CD14-positive monocyte (primary cell): ENCODE measurements at regions not wholly inside any gene's neighbourhood (a gene's known extent, or its start where the extent isn't known, plus 50 kb on each side); places are given as distances from the start of the nearest gene placed in this dataset.

ENCODE experiments used
- DNase-seq, 3 donors: peaks; one replicate each; pipeline ENCODE4 v3.0.0-alpha.2; 2011 to 2022
- H2AFZ ChIP-seq: 2 replicates; pipeline ENCODE4 v1.6.0; 2012; ENCODE audit warnings: mild to moderate bottlenecking, low read depth, low read length, inconsistent platforms; ENCODE audit not compliant: insufficient read depth, poor library complexity, severe bottlenecking
- H3K27ac ChIP-seq, 2 donors: 1 replicate in 1 of 2; 2 replicates in 1 of 2; pipeline ENCODE4 v1.5.1; 2012 to 2013; ENCODE audit warnings: low read length in 2 of 2, control low read depth in 1 of 2, inconsistent platforms in 1 of 2, low read depth in 1 of 2, mild to moderate bottlenecking in 1 of 2
- H3K27me3 ChIP-seq, 2 donors: one replicate each; pipeline versions ENCODE4 v1.6.0 to v1.6.1; 2011 to 2013; ENCODE audit warnings: low read length in 2 of 2; ENCODE audit not compliant: control insufficient read depth in 2 of 2, insufficient read depth in 2 of 2
- H3K36me3 ChIP-seq, 2 donors: replicated peaks in 1 of 2; 1 replicate in 1 of 2; 2 replicates in 1 of 2; pipeline versions ENCODE4 v1.5.1 to v1.6.1; 2012 to 2013; ENCODE audit warnings: low read length in 2 of 2, control low read depth in 1 of 2, inconsistent platforms in 1 of 2, mild to moderate bottlenecking in 1 of 2; ENCODE audit not compliant: insufficient read depth in 2 of 2, control insufficient read depth in 1 of 2
- H3K4me1 ChIP-seq, 2 donors: 1 replicate in 1 of 2; 2 replicates in 1 of 2; pipeline versions ENCODE4 v1.5.1 to v1.6.1; 2012 to 2013; ENCODE audit warnings: low read length in 2 of 2, control low read depth in 1 of 2, inconsistent platforms in 1 of 2, mild to moderate bottlenecking in 1 of 2, moderate library complexity in 1 of 2; ENCODE audit not compliant: insufficient read depth in 2 of 2, control insufficient read depth in 1 of 2
- H3K4me2 ChIP-seq: replicated peaks from 2 replicates; pipeline ENCODE3; 2012; ENCODE audit warnings: low read length, moderate library complexity, mild to moderate bottlenecking; ENCODE audit not compliant: poor library complexity, severe bottlenecking; ENCODE audit errors: extremely low read depth
- H3K4me3 ChIP-seq, 3 experiments: fragments of 200-600 bp in 1 of 3; sonication (generic) in 1 of 3; replicated peaks in 1 of 3; 1 replicate in 2 of 3; 2 replicates in 1 of 3; pipeline ENCODE4 v1.5.1; 2011 to 2013; ENCODE audit warnings: low read length in 3 of 3, mild to moderate bottlenecking in 3 of 3, control low read depth in 2 of 3, low read depth in 2 of 3, inconsistent platforms in 1 of 3, moderate library complexity in 1 of 3
- H3K79me2 ChIP-seq: 2 replicates; pipeline ENCODE4 v1.6.0; 2012; ENCODE audit warnings: mild to moderate bottlenecking, control low read depth, inconsistent platforms, low read length, moderate library complexity; ENCODE audit not compliant: insufficient read depth
- H3K9ac ChIP-seq: 2 replicates; pipeline ENCODE4 v1.6.0; 2017; ENCODE audit warnings: low read length, mild to moderate bottlenecking; ENCODE audit not compliant: insufficient read depth, poor library complexity, severe bottlenecking
- H3K9me3 ChIP-seq, 2 donors: replicated peaks in 1 of 2; 1 replicate in 1 of 2; 2 replicates in 1 of 2; pipeline versions ENCODE4 v1.5.1 to v1.6.1; 2012 to 2013; ENCODE audit warnings: low read length in 2 of 2, control low read depth in 1 of 2; ENCODE audit not compliant: control insufficient read depth in 1 of 2, insufficient read depth in 1 of 2
- H4K20me1 ChIP-seq: 2 replicates; pipeline ENCODE4 v1.6.0; 2012; ENCODE audit warnings: mild to moderate bottlenecking, low read length, control low read depth, moderate library complexity; ENCODE audit not compliant: insufficient read depth
- H3K27ac Mint-ChIP-seq, 7 donors: one replicate each; pipeline ENCODE4 v1.8.0; 2020; ENCODE audit warnings: mild to moderate bottlenecking in 7 of 7, mixed read lengths in 7 of 7, moderate library complexity in 6 of 7, inconsistent platforms in 2 of 7
- H3K27me3 Mint-ChIP-seq, 3 donors: one replicate each; pipeline ENCODE4 v1.8.0; 2021 to 2022; ENCODE audit warnings: low read depth in 3 of 3, mild to moderate bottlenecking in 3 of 3, mixed read lengths in 3 of 3, moderate library complexity in 3 of 3, inconsistent platforms in 1 of 3
- H3K36me3 Mint-ChIP-seq, 2 donors: one replicate each; pipeline ENCODE4 v1.8.0; 2020; ENCODE audit warnings: mixed read lengths in 2 of 2, inconsistent platforms in 1 of 2, mild to moderate bottlenecking in 1 of 2
- H3K4me1 Mint-ChIP-seq: one replicate; pipeline ENCODE4 v1.8.0; 2020; ENCODE audit warnings: mild to moderate bottlenecking, mixed read lengths
- H3K4me3 Mint-ChIP-seq, 2 donors: one replicate each; pipeline ENCODE4 v1.8.0; 2020; ENCODE audit warnings: mild to moderate bottlenecking in 2 of 2, mixed read lengths in 2 of 2, moderate library complexity in 1 of 2
- H3K9me3 Mint-ChIP-seq, 7 donors: one replicate each; pipeline ENCODE4 v1.8.0; 2020 to 2022; ENCODE audit warnings: mixed read lengths in 7 of 7, mild to moderate bottlenecking in 6 of 7, moderate library complexity in 6 of 7, inconsistent platforms in 2 of 7
- WGBS: methylation state at CpG from one replicate; pipeline ENCODE4 v1.1.5; 2013; ENCODE audit warnings: missing lambda C conversion rate; ENCODE audit not compliant: insufficient coverage; 5-methylcytosine and 5-hydroxymethylcytosine counted together
- intact Hi-C, 2 donors: fragments of 100-400 bp; cut with micrococcal nuclease; formaldehyde crosslinking; loops; one replicate each; pipeline versions ENCODE4 v1.15.0 to v1.15.1; 2023
- TF ChIP-seq, protein P1 (sequence below): fragments of 200-600 bp; IDR thresholded peaks from one replicate; pipeline ENCODE4 v1.8.0; 2022; ENCODE audit warnings: antibody characterized with exemption, mild to moderate bottlenecking

- Mint-ChIP-seq H3K4me3 (no peak overlapping the region), H3K27me3 (peaks cover 0 to 4% (median 2%) of the 10 kb centered on the region in 3 donors), H3K36me3 (peaks cover 2 to 8% of the 10 kb centered on the region in 2 donors), H3K4me1 (peaks cover 16% of the 10 kb centered on the region), H3K27ac (no peak overlapping the region), H3K9me3 (no peaks in the 10 kb centered on the region)
- Histone ChIP-seq H3K4me1 (peaks cover 10% of the 10 kb centered on the region in 2 donors), H3K4me3 (no peak overlapping the region), H3K9ac (no peak overlapping the region), H3K79me2 (no peaks in the 10 kb centered on the region), H3K36me3 (no peaks in the 10 kb centered on the region), H3K9me3 (no peaks in the 10 kb centered on the region), H3K27ac (no peak overlapping the region), H4K20me1 (no peaks in the 10 kb centered on the region), H3K27me3 (no peaks in the 10 kb centered on the region), H3K4me2 (no peak overlapping the region), H2AFZ (no peak overlapping the region)
- intact Hi-C loops: no loop called here
- TF ChIP-seq, protein P1, sequence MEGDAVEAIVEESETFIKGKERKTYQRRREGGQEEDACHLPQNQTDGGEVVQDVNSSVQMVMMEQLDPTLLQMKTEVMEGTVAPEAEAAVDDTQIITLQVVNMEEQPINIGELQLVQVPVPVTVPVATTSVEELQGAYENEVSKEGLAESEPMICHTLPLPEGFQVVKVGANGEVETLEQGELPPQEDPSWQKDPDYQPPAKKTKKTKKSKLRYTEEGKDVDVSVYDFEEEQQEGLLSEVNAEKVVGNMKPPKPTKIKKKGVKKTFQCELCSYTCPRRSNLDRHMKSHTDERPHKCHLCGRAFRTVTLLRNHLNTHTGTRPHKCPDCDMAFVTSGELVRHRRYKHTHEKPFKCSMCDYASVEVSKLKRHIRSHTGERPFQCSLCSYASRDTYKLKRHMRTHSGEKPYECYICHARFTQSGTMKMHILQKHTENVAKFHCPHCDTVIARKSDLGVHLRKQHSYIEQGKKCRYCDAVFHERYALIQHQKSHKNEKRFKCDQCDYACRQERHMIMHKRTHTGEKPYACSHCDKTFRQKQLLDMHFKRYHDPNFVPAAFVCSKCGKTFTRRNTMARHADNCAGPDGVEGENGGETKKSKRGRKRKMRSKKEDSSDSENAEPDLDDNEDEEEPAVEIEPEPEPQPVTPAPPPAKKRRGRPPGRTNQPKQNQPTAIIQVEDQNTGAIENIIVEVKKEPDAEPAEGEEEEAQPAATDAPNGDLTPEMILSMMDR: no peak
- peak in 2 of 3 donors; percentile 8 to 38 for DNase-seq
These were observed 136.2 kb upstream of the DUSP10 start for GRCh38 chr1:221878134-221878533.

GRCh38 chr1:221877311-221877710 is 135.4 kb upstream of the DUSP10 start:
- Histone ChIP-seq H4K20me1 (no peaks in the 10 kb centered on the region), H3K9ac (no peak overlapping the region)
- H3K27me3 Mint-ChIP-seq: peaks cover 0 to 4% (median 2%) of the 10 kb centered on the region in 3 donors

More at GRCh38 chr1:221877311-221877710, 135.4 kb upstream of the DUSP10 start:
- H3K36me3 ChIP-seq: no peaks in the 10 kb centered on the region
- peaks cover 2 to 8% of the 10 kb centered on the region in 2 donors for H3K36me3 Mint-ChIP-seq
- no peaks in the 10 kb centered on the region for H3K9me3 Mint-ChIP-seq
- intact Hi-C loops: no loop called here
- H3K27ac ChIP-seq: no peak overlapping the region
- H3K4me3 Mint-ChIP-seq: no peak overlapping the region
- no peak overlapping the region for H2AFZ ChIP-seq
- WGBS: no CpG with 5 or more reads among the region's 2 CpGs
- H3K4me2 ChIP-seq: no peak overlapping the region
- no peaks in the 10 kb centered on the region for H3K9me3 ChIP-seq
- peaks cover 10% of the 10 kb centered on the region in 2 donors for H3K4me1 ChIP-seq
- no peak overlapping the region for H3K27ac Mint-ChIP-seq
- H3K4me1 Mint-ChIP-seq: peaks cover 16% of the 10 kb centered on the region
- no peaks in the 10 kb centered on the region for H3K27me3 ChIP-seq
- H3K79me2 ChIP-seq: no peaks in the 10 kb centered on the region
- no peak overlapping the region for H3K4me3 ChIP-seq
- DNase-seq: no peak
- TF ChIP-seq, protein P1: no peak
